ENCODE measurements at regions not wholly inside any gene's neighbourhood (a gene's known extent, or its start where the extent isn't known, plus 50 kb on each side); places are given as distances from the start of the nearest gene placed in this dataset.
"Not testable (repeated sequence)": the region's sequence is repeated elsewhere in the genome, so short reads cannot be mapped to it uniquely, and the experiment has no call there.

GRCh38 chr2:149765636-149766035 lies 178.1 kb upstream of the MMADHC start:
- DNase-seq: no peak
- Histone ChIP-seq H3K27me3 (replicated peaks in 1 of 7) (no peaks in the 10 kb centered on the region), H3K9me3 (no peaks in the 10 kb centered on the region), H3K4me3 (no peak overlapping the region), H3K27ac (no peak overlapping the region), H3K4me1 (no peaks in the 10 kb centered on the region), H3K36me3 (no peaks in the 10 kb centered on the region)
- intact Hi-C loops (cut with DNase I; ENCODE audit: low total_unique reads): no loop called here
- no peak for TF ChIP-seq POLR2AphosphoS5 (IDR thresholded peaks at IDR 0.05)
- no peak for TF ChIP-seq CTCF (IDR thresholded peaks at IDR 0.05 in 8 of 11, conservative IDR thresholded peaks at IDR 0.05 in 3 of 11)
- TF ChIP-seq POLR2A (IDR thresholded peaks at IDR 0.05): no peak

GRCh38 chr2:149765003-149765402 lies 177.4 kb upstream of the MMADHC start:
- WGBS, 5 donors: 67 to 91% (median 75%) methylated on average over 2 of the region's 2 CpGs

GRCh38 chr2:149763358-149763757 lies 175.8 kb upstream of the MMADHC start:
- WGBS, 5 donors: 77 to 97% (median 87%) methylated on average over 6 of the region's 6 CpGs
- no peak for TF ChIP-seq CTCF (IDR thresholded peaks at IDR 0.05 in 8 of 11, conservative IDR thresholded peaks at IDR 0.05 in 3 of 11)
- no peaks in the 10 kb centered on the region for H3K4me1 ChIP-seq
- DNase-seq: no peak
- H3K4me3 ChIP-seq: no peak overlapping the region
- H3K9me3 ChIP-seq: peaks cover 0 to 10% (median 3%) of the 10 kb centered on the region in 8 donors
- intact Hi-C loops (cut with DNase I; ENCODE audit: low total_unique reads): no loop called here
- H3K27ac ChIP-seq: no peak overlapping the region
- no peaks in the 10 kb centered on the region for H3K36me3 ChIP-seq
- no peaks in the 10 kb centered on the region for H3K27me3 ChIP-seq (replicated peaks in 1 of 7)

More at GRCh38 chr2:149765003-149765402, 177.4 kb upstream of the MMADHC start:
- Histone ChIP-seq H3K36me3 (no peaks in the 10 kb centered on the region), H3K9me3 (peaks cover 0 to under 1% (median 0%) of the 10 kb centered on the region in 8 donors), H3K27me3 (replicated peaks in 1 of 7) (no peaks in the 10 kb centered on the region), H3K27ac (no peak overlapping the region), H3K4me3 (no peak overlapping the region), H3K4me1 (no peaks in the 10 kb centered on the region)
- TF ChIP-seq POLR2AphosphoS5 (IDR thresholded peaks at IDR 0.05) (no peak), CTCF (IDR thresholded peaks at IDR 0.05 in 8 of 11, conservative IDR thresholded peaks at IDR 0.05 in 3 of 11) (no peak), POLR2A (IDR thresholded peaks at IDR 0.05) (no peak)
- DNase-seq: no peak
- intact Hi-C loops (cut with DNase I; ENCODE audit: low total_unique reads): no loop called here

GRCh38 chr2:149761611-149762010 lies 174.0 kb upstream of the MMADHC start:
- Histone ChIP-seq H3K4me1 (no peaks in the 10 kb centered on the region), H3K27me3 (replicated peaks in 1 of 7) (no peaks in the 10 kb centered on the region), H3K36me3 (no peaks in the 10 kb centered on the region), H3K9me3 (peaks cover 0 to 10% (median 3%) of the 10 kb centered on the region in 8 donors), H3K4me3 (no peak overlapping the region), H3K27ac (no peak overlapping the region)
- no peak for DNase-seq
- WGBS, 5 donors: 81 to 94% (median 88%) methylated on average over 2 of the region's 2 CpGs
- no peak for TF ChIP-seq CTCF (IDR thresholded peaks at IDR 0.05 in 8 of 11, conservative IDR thresholded peaks at IDR 0.05 in 3 of 11)
- no peak for TF ChIP-seq POLR2AphosphoS5 (IDR thresholded peaks at IDR 0.05)
- TF ChIP-seq POLR2A (IDR thresholded peaks at IDR 0.05): no peak
- intact Hi-C loops (cut with DNase I; ENCODE audit: low total_unique reads): no loop called here

GRCh38 chr2:149759382-149759781 lies 171.8 kb upstream of the MMADHC start:
- intact Hi-C loops (cut with DNase I; ENCODE audit: low total_unique reads); H3K27ac ChIP-seq; H3K27me3 ChIP-seq (replicated peaks in 1 of 7); H3K36me3 ChIP-seq; H3K4me3 ChIP-seq; DNase-seq; H3K4me1 ChIP-seq: not testable (repeated sequence)
- peaks cover 0 to 30% (median 22%) of the 10 kb centered on the region in 8 donors for H3K9me3 ChIP-seq
- WGBS, 5 donors: 72 to 100% (median 93%) methylated on average over 2 of the region's 2 CpGs

- intact Hi-C loops (cut with DNase I; ENCODE audit: low total_unique reads); DNase-seq; H3K4me3 ChIP-seq; H3K27me3 ChIP-seq (replicated peaks in 1 of 7); H3K36me3 ChIP-seq; H3K27ac ChIP-seq; H3K4me1 ChIP-seq: not testable (repeated sequence)
- WGBS, 5 donors: 74 to 97% (median 94%) methylated on average over 1 of the region's 1 CpG
- peaks cover 0 to 35% (median 23%) of the 10 kb centered on the region in 8 donors for H3K9me3 ChIP-seq
These were observed 167.1 kb upstream of the MMADHC start for GRCh38 chr2:149754722-149755121.

Measured in spleen (tissue), 11 donors.